ENCODE measurements at regions not wholly inside any gene's neighbourhood (a gene's known extent, or its start where the extent isn't known, plus 50 kb on each side); places are given as distances from the start of the nearest gene placed in this dataset.

GRCh38 chr7:16001477-16001876 lies 315.0 kb upstream of the MEOX2 start:
- DNase-seq (ENCODE audit: low read depth, low spot score) = no peak
- H3K4me3 ChIP-seq (ENCODE audit: low read depth, low read length) = no peak overlapping the region
- TF ChIP-seq CTCF (IDR thresholded peaks at IDR 0.05; ENCODE audit: insufficient read depth, low read length, missing control alignments) = no peak
- CTCF ChIA-PET = no interaction called here
- POLR2A ChIA-PET = no interaction called here

GRCh38 chr7:15998617-15999016 lies 312.1 kb upstream of the MEOX2 start:
- no peak for DNase-seq (ENCODE audit: low read depth, low spot score)
- H3K4me3 ChIP-seq (ENCODE audit: low read depth, low read length) = no peak overlapping the region
- POLR2A ChIA-PET = no interaction called here
- CTCF ChIA-PET = no interaction called here
- TF ChIP-seq CTCF (IDR thresholded peaks at IDR 0.05; ENCODE audit: insufficient read depth, low read length, missing control alignments) = no peak

- DNase-seq (ENCODE audit: low read depth, low spot score) = no peak
- TF ChIP-seq CTCF (IDR thresholded peaks at IDR 0.05; ENCODE audit: insufficient read depth, low read length, missing control alignments) = no peak
- CTCF ChIA-PET = interaction anchor here (1.0 kb wide), 1 partner anchor 274 kb away, joined by 3 read pairs; no protein-coding TSS in a partner anchor
These were observed 308.5 kb upstream of the MEOX2 start for GRCh38 chr7:15995027-15995426.

GRCh38 chr7:15989194-15989593 lies 302.7 kb upstream of the MEOX2 start:
- CTCF ChIA-PET = no interaction called here
- H3K4me3 ChIP-seq (ENCODE audit: low read depth, low read length) = no peak overlapping the region
- no peak for TF ChIP-seq CTCF (IDR thresholded peaks at IDR 0.05; ENCODE audit: insufficient read depth, low read length, missing control alignments)
- POLR2A ChIA-PET = no interaction called here
- DNase-seq (ENCODE audit: low read depth, low spot score) = no peak

More at GRCh38 chr7:15995027-15995426, 308.5 kb upstream of the MEOX2 start:
- POLR2A ChIA-PET = no interaction called here
- H3K4me3 ChIP-seq (ENCODE audit: low read depth, low read length) = no peak overlapping the region

- no peak overlapping the region for H3K4me3 ChIP-seq (ENCODE audit: low read depth, low read length)
- DNase-seq (ENCODE audit: low read depth, low spot score) = no peak
- CTCF ChIA-PET = no interaction called here
- no peak for TF ChIP-seq CTCF (IDR thresholded peaks at IDR 0.05; ENCODE audit: insufficient read depth, low read length, missing control alignments)
- POLR2A ChIA-PET = no interaction called here
These were observed 299.3 kb upstream of the MEOX2 start for GRCh38 chr7:15985587-15986384.

GRCh38 chr7:15977663-15978062 lies 291.2 kb upstream of the MEOX2 start:
- CTCF ChIA-PET = interaction anchor here (1.2 kb wide), 1 partner anchor 584 kb away, joined by 3 read pairs; no protein-coding TSS in a partner anchor
- TF ChIP-seq CTCF (IDR thresholded peaks at IDR 0.05; ENCODE audit: insufficient read depth, low read length, missing control alignments) = no peak
- POLR2A ChIA-PET = no interaction called here
- H3K4me3 ChIP-seq (ENCODE audit: low read depth, low read length) = no peak overlapping the region
- DNase-seq (ENCODE audit: low read depth, low spot score) = peak; percentile 10
